Keratinocyte (primary cell): ENCODE measurements at regions not wholly inside any gene's neighbourhood (a gene's known extent, or its start where the extent isn't known, plus 50 kb on each side); places are given as distances from the start of the nearest gene placed in this dataset.

Experiments used
- DNase-seq: peaks from one replicate; pipeline ENCODE4 v3.0.0-alpha.2; 2011; ENCODE audit warnings: low read depth, missing footprints, low spot score
- FAIRE-seq: peaks from 2 replicates; lab custom pipeline; 2011; peaks lifted over from hg19 to GRCh38; lab: Jason Lieb, UNC
- H2AFZ ChIP-seq: 2 replicates; pipeline ENCODE4 v1.6.0; 2012; ENCODE audit warnings: low read length, control low read depth, inconsistent platforms; ENCODE audit not compliant: control insufficient read depth
- H3K27ac ChIP-seq: 2 replicates; pipeline ENCODE4 v1.5.1; 2011; ENCODE audit warnings: low read length; ENCODE audit not compliant: control insufficient read depth, insufficient read depth
- H3K27me3 ChIP-seq: 3 replicates; pipeline ENCODE4 v1.6.0; 2011; ENCODE audit warnings: low read length; ENCODE audit not compliant: control insufficient read depth, insufficient read depth; ENCODE audit errors: extremely low read depth
- H3K36me3 ChIP-seq, 2 experiments: 2 replicates in 1 of 2; 3 replicates in 1 of 2; pipeline ENCODE4 v1.5.1; 2011; ENCODE audit warnings: low read length in 2 of 2, mild to moderate bottlenecking in 1 of 2; ENCODE audit not compliant: control insufficient read depth in 2 of 2, insufficient read depth in 2 of 2; ENCODE audit errors: extremely low read depth in 1 of 2
- H3K4me1 ChIP-seq: 3 replicates; pipeline ENCODE4 v1.5.1; 2011; ENCODE audit warnings: low read length; ENCODE audit not compliant: control insufficient read depth, insufficient read depth; ENCODE audit errors: extremely low read depth
- H3K4me2 ChIP-seq: 3 replicates; pipeline ENCODE4 v1.6.0; 2011; ENCODE audit warnings: low read depth, low read length; ENCODE audit not compliant: control insufficient read depth, insufficient read depth; ENCODE audit errors: extremely low read depth
- H3K4me3 ChIP-seq, 3 experiments: fragments of 200-600 bp in 1 of 3; sonication (generic) in 1 of 3; 2 replicates in 2 of 3; 3 replicates in 1 of 3; pipeline ENCODE4 v1.5.1; 2011 to 2016; ENCODE audit warnings: low read length in 3 of 3, mild to moderate bottlenecking in 3 of 3, control low read depth in 2 of 3, inconsistent platforms in 1 of 3, low read depth in 1 of 3, mixed read lengths in 1 of 3, mixed run types in 1 of 3, moderate library complexity in 1 of 3; ENCODE audit not compliant: control insufficient read depth in 2 of 3, insufficient read depth in 2 of 3; ENCODE audit errors: extremely low read depth in 1 of 3
- H3K79me2 ChIP-seq: 2 replicates; pipeline ENCODE4 v1.6.0; 2012; ENCODE audit warnings: low read length; ENCODE audit not compliant: control insufficient read depth, insufficient read depth
- H3K9ac ChIP-seq: 3 replicates; pipeline ENCODE4 v1.6.0; 2011; ENCODE audit warnings: low read length; ENCODE audit not compliant: control insufficient read depth, insufficient read depth; ENCODE audit errors: extremely low read depth
- H3K9me1 ChIP-seq: 3 replicates; pipeline ENCODE4 v1.6.0; 2011; ENCODE audit warnings: low read length; ENCODE audit not compliant: control insufficient read depth, insufficient read depth; ENCODE audit errors: extremely low read depth
- H3K9me3 ChIP-seq: 2 replicates; pipeline ENCODE4 v1.5.1; 2012; ENCODE audit warnings: low read depth, low read length; ENCODE audit not compliant: control insufficient read depth
- H4K20me1 ChIP-seq: 3 replicates; pipeline ENCODE4 v1.6.0; 2011; ENCODE audit warnings: low read length; ENCODE audit not compliant: control insufficient read depth, insufficient read depth; ENCODE audit errors: extremely low read depth
- EZH2 ChIP-seq: IDR thresholded peaks from one replicate; pipeline ENCODE4 v1.6.1; 2012; ENCODE audit warnings: inconsistent platforms, mild to moderate bottlenecking, low read length, moderate library complexity
- dilution Hi-C: fragments of 300-500 bp; cut with MboI; formaldehyde crosslinking; loops from one replicate; pipeline ENCODE4 v1.7.0; 2020; ENCODE audit warnings: low sequenced_read_pairs; ENCODE audit not compliant: extremely low pct_ligation_motif_present
- TF ChIP-seq, protein P1 (sequence below), 3 experiments: IDR thresholded peaks in 1 of 3; conservative IDR thresholded peaks in 1 of 3; optimal IDR thresholded peaks in 1 of 3; 2 replicates in 2 of 3; 3 replicates in 1 of 3; pipeline versions ENCODE3 to v1.5.1; 2011; ENCODE audit warnings: low read length in 3 of 3, mild to moderate bottlenecking in 3 of 3, moderate library complexity in 2 of 3, control low read depth in 1 of 3, inconsistent platforms in 1 of 3; ENCODE audit not compliant: insufficient read depth in 2 of 3; ENCODE audit errors: extremely low read depth in 1 of 3

DNA sequence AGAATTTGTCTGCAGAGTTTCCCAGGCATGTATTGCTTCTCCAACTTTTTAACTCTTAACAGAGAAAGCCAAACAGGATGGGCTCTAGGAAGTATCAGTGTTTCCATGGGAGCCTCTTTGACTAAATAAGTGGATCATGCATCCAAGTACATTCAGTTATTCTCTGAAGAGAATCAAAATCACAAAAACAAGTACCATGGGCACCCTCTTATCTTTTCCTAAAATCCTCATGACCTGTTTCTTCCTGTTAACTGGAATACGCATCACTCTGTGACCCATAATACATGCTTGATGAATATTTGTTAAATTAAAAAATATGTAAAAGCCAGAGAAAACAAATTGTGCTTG lies 186.9 kb upstream of the MGMT start:
- H3K4me2 ChIP-seq = no peak overlapping the region
- no peaks in the 10 kb centered on the region for H4K20me1 ChIP-seq
- no peak overlapping the region for H3K9ac ChIP-seq
- no peaks in the 10 kb centered on the region for H3K4me1 ChIP-seq
- H3K27ac ChIP-seq = no peak overlapping the region
- no peaks in the 10 kb centered on the region for H3K9me3 ChIP-seq
- TF ChIP-seq EZH2 = no peak
- TF ChIP-seq, protein P1, sequence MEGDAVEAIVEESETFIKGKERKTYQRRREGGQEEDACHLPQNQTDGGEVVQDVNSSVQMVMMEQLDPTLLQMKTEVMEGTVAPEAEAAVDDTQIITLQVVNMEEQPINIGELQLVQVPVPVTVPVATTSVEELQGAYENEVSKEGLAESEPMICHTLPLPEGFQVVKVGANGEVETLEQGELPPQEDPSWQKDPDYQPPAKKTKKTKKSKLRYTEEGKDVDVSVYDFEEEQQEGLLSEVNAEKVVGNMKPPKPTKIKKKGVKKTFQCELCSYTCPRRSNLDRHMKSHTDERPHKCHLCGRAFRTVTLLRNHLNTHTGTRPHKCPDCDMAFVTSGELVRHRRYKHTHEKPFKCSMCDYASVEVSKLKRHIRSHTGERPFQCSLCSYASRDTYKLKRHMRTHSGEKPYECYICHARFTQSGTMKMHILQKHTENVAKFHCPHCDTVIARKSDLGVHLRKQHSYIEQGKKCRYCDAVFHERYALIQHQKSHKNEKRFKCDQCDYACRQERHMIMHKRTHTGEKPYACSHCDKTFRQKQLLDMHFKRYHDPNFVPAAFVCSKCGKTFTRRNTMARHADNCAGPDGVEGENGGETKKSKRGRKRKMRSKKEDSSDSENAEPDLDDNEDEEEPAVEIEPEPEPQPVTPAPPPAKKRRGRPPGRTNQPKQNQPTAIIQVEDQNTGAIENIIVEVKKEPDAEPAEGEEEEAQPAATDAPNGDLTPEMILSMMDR (optimal IDR thresholded peaks at IDR 0.05 in 1 of 3, IDR thresholded peaks at IDR 0.05 in 1 of 3, conservative IDR thresholded peaks at IDR 0.05 in 1 of 3; ENCODE audit: extremely low read depth in 1 of 3, insufficient read depth in 2 of 3, low read length in 3 of 3) = no peak
- no peaks in the 10 kb centered on the region for H3K9me1 ChIP-seq
- DNase-seq (no peak), FAIRE-seq (no peak)
- no peaks in the 10 kb centered on the region for H3K79me2 ChIP-seq
- no peaks in the 10 kb centered on the region for H3K27me3 ChIP-seq
- H2AFZ ChIP-seq = no peak overlapping the region
- no peak overlapping the region for H3K4me3 ChIP-seq
- no peaks in the 10 kb centered on the region for H3K36me3 ChIP-seq
- dilution Hi-C loops = no loop called here

DNA sequence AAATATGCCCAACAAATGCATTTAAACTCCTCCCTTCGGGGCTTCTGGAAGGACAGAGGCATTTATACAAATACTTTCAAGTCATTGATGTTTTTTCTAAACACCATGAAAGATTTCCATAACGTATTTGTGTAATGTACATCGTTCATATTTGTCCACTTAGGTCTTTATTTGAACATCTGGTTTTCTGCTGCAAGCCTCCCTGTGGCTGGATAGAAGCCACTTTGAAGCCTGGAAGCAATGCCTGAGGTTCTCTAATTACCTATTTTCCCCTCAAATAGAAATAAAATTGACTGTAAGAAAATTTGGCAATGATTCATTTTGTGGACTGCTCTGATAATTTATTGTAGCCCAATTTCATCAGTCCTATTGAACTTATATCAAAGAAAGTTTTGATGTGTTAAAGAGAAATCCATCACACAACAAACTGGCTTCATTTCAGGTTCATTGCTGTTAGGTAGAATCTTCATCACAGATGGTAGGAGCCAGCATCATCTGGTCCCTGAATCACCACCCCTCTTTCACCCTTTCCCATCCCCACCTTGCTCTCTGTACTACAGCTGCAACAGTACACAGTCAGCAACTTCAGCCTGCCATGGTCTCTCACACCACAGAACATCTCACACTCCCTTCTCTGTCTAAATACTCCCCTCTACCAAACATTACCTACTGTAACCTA lies 186.0 kb upstream of the MGMT start:
- Histone ChIP-seq H3K27me3 (no peaks in the 10 kb centered on the region), H3K4me2 (no peak overlapping the region), H4K20me1 (no peaks in the 10 kb centered on the region), H3K79me2 (no peaks in the 10 kb centered on the region), H3K9me3 (no peaks in the 10 kb centered on the region), H3K4me3 (no peak overlapping the region), H2AFZ (no peak overlapping the region), H3K4me1 (no peaks in the 10 kb centered on the region), H3K27ac (no peak overlapping the region), H3K36me3 (no peaks in the 10 kb centered on the region), H3K9ac (no peak overlapping the region), H3K9me1 (no peaks in the 10 kb centered on the region)
- dilution Hi-C loops = no loop called here
- DNase-seq = no peak
- no peak for FAIRE-seq
- TF ChIP-seq, protein P1 (optimal IDR thresholded peaks at IDR 0.05 in 1 of 3, IDR thresholded peaks at IDR 0.05 in 1 of 3, conservative IDR thresholded peaks at IDR 0.05 in 1 of 3; ENCODE audit: extremely low read depth in 1 of 3, insufficient read depth in 2 of 3, low read length in 3 of 3) = no peak
- TF ChIP-seq EZH2 = no peak
